ENCODE measurements at regions not wholly inside any gene's neighbourhood (a gene's known extent, or its start where the extent isn't known, plus 50 kb on each side); places are given as distances from the start of the nearest gene placed in this dataset.

DNA sequence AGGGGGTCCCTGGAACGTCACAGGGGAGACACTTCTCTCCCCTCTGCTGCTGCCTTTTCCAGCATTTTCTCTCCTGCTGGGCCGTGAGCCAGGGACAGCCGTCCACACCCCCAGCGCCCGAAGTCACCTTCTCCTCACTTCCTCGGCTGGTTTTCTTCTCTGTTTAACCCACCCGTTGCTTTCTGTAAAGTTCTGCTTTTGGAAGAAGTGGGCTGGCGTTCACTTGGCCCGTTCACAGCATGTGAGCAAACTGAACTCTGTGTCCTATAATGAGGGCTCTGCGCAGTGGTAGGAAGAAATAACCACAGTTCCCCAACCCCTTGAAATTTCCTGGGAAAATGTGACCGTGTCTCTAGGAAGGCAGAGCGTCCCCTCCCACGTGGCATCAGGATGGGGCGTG is 187.0 kb upstream of the HDAC4 start:
- H2AFZ ChIP-seq (ENCODE audit: low read depth, low read length), result no peak overlapping the region
- no peaks in the 10 kb centered on the region for H4K20me1 ChIP-seq (replicated peaks; ENCODE audit: control insufficient read depth, extremely low read depth, insufficient read depth, low read length)
- H3K36me3 ChIP-seq (ENCODE audit: control insufficient read depth in 2 of 2, extremely low read depth in 1 of 2, insufficient read depth in 2 of 2, low read length in 2 of 2), result no peaks in the 10 kb centered on the region
- intact Hi-C loops (cut with micrococcal nuclease) (no loop called here), dilution Hi-C loops (cut with MboI; ENCODE audit: extremely low pct_ligation_motif_present, low sequenced_read_pairs) (no loop called here)
- no TSS peak for BruUV-seq (replicated peaks)
- H3K9ac ChIP-seq (replicated peaks; ENCODE audit: extremely low read depth, insufficient read depth, low read length), result no peak overlapping the region
- no peaks in the 10 kb centered on the region for H3K27me3 ChIP-seq (ENCODE audit: control insufficient read depth in 2 of 2, insufficient read depth in 2 of 2, low read length in 2 of 2)
- FAIRE-seq, result no peak
- no peak for DNase-seq (ENCODE audit: low read depth, low spot score)
- no peak overlapping the region for H3K4me3 ChIP-seq (replicated peaks in 1 of 3; ENCODE audit: insufficient read depth in 1 of 3, low read depth in 1 of 3, low read length in 3 of 3)
- ChIA-PET CTCF (no interaction called here), POLR2A (no interaction called here)
- H3K27ac ChIP-seq (ENCODE audit: insufficient read depth, low read depth, low read length), result no peak overlapping the region
- H3K4me1 ChIP-seq (ENCODE audit: control insufficient read depth, extremely low read depth, insufficient read depth, low read length), result no peaks in the 10 kb centered on the region
- H3K4me2 ChIP-seq (ENCODE audit: insufficient read depth, low read length), result no peak overlapping the region
- TF ChIP-seq, protein P1, sequence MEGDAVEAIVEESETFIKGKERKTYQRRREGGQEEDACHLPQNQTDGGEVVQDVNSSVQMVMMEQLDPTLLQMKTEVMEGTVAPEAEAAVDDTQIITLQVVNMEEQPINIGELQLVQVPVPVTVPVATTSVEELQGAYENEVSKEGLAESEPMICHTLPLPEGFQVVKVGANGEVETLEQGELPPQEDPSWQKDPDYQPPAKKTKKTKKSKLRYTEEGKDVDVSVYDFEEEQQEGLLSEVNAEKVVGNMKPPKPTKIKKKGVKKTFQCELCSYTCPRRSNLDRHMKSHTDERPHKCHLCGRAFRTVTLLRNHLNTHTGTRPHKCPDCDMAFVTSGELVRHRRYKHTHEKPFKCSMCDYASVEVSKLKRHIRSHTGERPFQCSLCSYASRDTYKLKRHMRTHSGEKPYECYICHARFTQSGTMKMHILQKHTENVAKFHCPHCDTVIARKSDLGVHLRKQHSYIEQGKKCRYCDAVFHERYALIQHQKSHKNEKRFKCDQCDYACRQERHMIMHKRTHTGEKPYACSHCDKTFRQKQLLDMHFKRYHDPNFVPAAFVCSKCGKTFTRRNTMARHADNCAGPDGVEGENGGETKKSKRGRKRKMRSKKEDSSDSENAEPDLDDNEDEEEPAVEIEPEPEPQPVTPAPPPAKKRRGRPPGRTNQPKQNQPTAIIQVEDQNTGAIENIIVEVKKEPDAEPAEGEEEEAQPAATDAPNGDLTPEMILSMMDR (IDR thresholded peaks at IDR 0.05; ENCODE audit: extremely low read depth in 1 of 2, insufficient read depth in 1 of 2, low read depth in 1 of 2, low read length in 2 of 2), result no peak
- no peak for TF ChIP-seq GATA2 (IDR thresholded peaks at IDR 0.05; ENCODE audit: insufficient read depth, insufficient read length, low read depth, low read length)
- no peak for TF ChIP-seq MYC (IDR thresholded peaks at IDR 0.05; ENCODE audit: low read depth, low read length)
- TF ChIP-seq EZH2 (IDR thresholded peaks at IDR 0.05; ENCODE audit: borderline replicate concordance, low read depth, low read length, severe bottlenecking), result no peak
- no peak for TF ChIP-seq JUN (IDR thresholded peaks at IDR 0.05; ENCODE audit: borderline replicate concordance, insufficient read depth, insufficient read length, low read depth)
- no peak for TF ChIP-seq POLR2A (IDR thresholded peaks at IDR 0.05; ENCODE audit: low read depth, low read length)
- TF ChIP-seq, protein P2, sequence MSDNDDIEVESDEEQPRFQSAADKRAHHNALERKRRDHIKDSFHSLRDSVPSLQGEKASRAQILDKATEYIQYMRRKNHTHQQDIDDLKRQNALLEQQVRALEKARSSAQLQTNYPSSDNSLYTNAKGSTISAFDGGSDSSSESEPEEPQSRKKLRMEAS (IDR thresholded peaks at IDR 0.05; ENCODE audit: insufficient read depth, insufficient read length), result no peak
- TF ChIP-seq POLR2AphosphoS5 (IDR thresholded peaks at IDR 0.05; ENCODE audit: insufficient read depth, low read depth, low read length), result no peak
- TF ChIP-seq FOS (IDR thresholded peaks at IDR 0.05; ENCODE audit: borderline replicate concordance, insufficient read depth, low read length), result no peak
- H3K9me3 ChIP-seq (replicated peaks; ENCODE audit: control insufficient read depth, insufficient read depth, low read length), result peaks cover 15% of the 10 kb centered on the region
- H3K79me2 ChIP-seq (ENCODE audit: control insufficient read depth, insufficient read depth, low read length), result no peaks in the 10 kb centered on the region
- H3K9me1 ChIP-seq (replicated peaks; ENCODE audit: control insufficient read depth, extremely low read depth, insufficient read depth, low read length), result no peaks in the 10 kb centered on the region
